HG02763 (cell line): ENCODE measurements at regions not wholly inside any gene's neighbourhood (a gene's known extent, or its start where the extent isn't known, plus 50 kb on each side); places are given as distances from the start of the nearest gene placed in this dataset.

Source experiments
- ATAC-seq: cut with Tn5 transposase; IDR thresholded peaks from one replicate; pipeline ENCODE4 v1.9.1; 2021; ENCODE audit warnings: mild to moderate bottlenecking, moderate library complexity; ENCODE audit not compliant: unreplicated experiment

DNA sequence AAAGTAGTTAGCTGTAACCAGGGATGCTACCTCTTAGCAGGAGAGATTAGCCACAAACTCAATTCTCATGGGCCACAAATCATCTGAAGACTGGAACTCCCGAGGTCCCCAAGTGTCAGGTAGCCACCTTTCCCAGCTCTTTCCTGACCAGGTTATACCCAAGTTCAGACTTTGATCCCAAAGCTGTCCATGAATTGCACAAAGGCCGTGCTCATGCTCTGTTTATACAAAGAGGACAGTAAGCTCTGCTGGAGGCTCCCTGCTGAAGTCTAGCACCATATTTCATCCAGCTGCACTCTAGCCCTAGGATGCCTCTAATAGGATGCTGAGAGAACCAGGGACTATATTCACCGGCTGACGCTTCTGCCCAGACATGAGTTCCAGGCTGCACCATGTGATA is 271.0 kb upstream of the ADAMTSL1 start:
- ATAC-seq = no peak

DNA sequence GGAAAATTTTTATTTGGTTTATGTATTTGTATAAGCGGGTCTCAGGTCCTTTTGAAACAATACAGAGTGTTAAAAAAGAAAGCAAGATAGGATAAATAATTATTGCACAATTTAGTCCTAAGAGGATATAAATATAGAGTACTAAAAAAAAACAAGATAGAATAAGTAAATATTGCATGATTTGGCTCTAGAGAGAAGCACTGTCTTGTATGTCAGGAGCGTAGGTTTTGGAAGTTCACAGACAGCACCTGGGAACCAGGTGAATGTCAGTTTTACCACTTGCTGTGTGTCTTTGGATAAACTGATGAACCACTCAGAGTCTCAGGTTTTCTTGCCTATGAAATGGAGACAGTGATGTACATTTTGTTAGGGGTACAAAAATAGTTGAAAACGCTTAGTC is 266.2 kb upstream of the ADAMTSL1 start:
- ATAC-seq = no peak

DNA sequence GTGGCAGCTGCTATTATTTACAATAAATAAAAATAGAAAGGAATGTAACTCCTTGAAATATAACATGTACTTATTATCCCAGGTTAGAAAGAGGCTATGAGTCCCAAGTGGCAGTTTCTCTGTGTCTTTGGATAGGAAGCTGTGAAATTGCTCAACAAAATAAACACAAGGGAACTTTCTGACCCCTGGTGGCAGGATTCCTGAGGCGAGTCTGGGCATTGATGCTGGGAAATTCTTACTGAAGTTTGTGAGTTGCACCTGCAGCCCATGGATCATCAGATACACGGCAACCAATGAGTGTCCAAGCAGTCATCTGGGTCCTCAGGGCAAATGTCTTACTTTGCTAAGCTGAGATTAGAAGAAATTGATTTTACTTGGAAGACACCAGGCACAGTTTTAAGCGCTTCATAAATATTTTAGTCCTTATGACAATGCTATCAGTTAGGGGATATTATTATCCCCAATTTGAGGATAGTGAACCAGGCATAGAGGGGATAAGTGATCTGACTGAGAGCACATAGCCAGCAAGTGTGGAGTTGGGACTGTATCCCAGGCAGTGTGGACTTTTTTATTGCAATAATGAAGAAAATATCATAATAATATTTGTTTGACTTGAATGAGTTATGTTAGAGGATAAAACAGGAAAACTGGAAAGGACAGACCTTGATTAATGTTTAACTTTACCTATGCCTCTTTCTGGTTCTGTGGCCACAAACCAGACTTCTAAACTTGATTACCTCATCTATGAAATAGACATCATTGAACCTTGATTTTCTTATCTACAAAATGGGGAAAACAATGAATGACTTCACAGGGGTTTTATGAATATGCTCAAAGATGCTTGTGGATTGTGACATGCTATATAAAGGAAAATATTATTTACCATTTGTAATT is 265.5 kb upstream of the ADAMTSL1 start:
- ATAC-seq = no peak

DNA sequence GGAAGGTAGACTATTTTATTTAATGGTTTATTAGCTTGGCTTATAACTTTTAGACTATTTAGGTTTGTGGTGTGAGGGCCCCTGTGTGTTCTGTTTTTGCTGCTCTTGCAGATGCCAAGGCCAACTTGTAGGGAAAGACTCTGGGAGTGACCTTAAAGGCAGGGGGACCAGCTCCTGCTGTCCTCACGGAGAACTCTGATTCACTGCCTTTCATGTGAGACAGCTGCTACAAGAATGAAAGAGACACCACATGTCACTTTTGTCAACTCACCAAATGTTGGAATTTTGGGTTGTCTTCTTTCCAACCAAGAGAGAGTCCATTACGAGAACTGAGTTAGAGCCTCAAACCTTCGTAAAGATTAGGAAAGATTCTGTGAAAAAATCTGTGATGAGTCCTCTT is 258.3 kb upstream of the ADAMTSL1 start:
- no peak for ATAC-seq

DNA sequence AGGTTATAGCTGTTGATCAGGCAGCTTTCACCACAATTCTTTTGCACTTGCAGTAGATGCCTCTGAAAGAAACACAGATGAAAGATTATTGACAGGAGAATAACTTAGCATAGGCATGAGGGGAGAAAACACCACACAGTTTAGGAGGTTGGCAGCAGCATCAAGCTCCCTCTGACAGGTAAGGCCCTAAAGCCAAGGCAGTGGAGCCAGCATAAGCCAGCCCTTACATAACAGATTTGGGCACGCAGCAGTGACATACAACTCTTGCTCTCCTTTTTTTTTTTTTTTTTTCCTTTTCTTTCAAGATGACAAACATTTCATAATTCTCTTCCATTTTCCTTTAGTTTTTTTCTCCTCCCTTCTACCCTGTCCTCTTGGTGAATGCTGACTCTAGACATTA is 257.6 kb upstream of the ADAMTSL1 start:
- no peak for ATAC-seq

DNA sequence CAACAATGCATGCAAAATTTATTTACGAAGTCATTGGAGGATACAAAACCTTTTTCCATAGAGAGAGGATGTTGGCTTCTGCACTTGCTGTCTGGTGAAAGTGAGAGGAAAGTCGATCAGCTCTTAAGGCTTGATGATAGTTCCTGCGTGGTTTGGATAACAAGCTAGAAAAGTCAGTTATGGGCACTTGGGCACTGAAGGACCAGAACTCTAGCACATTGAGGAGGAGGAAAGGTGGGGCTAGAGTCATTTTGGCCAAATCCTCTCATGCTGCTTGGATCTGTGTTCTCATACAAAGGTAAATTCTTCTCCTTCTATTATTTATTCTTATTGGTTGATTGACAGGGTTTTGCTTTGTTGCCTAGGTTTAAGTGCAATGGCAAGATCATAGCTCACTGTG is 245.9 kb upstream of the ADAMTSL1 start:
- ATAC-seq = no peak

DNA sequence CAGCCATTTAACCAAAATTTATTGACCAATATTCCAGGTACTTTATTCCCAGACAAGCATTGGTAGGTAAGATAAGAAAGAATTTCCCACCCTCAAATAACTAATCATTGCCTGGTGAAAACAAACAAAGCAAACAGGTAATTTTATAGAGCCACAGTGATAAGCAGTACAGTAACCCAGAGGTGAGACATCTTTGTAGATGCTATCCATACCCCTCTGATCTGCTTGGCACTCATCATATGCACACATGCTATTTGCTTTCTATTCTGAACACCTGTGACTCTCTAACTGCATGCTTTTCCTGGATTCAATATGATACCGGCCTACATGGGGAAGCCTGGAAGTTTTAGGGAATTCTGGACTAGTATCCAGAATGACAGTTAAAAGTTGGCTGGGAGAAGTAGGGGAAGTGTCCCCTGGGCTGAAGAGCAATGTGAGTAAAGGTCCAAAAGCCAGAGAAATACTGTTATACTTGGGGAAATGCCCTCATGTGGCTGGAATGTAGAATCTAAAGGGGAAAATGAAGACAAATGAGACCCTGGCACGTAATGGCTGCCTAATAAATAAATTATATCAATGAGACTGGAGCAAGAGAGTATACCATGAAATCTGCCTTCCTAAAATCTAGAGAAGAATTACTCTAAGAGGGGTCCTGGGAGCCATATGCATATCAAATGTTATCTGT is 243.8 kb upstream of the ADAMTSL1 start:
- no peak for ATAC-seq

DNA sequence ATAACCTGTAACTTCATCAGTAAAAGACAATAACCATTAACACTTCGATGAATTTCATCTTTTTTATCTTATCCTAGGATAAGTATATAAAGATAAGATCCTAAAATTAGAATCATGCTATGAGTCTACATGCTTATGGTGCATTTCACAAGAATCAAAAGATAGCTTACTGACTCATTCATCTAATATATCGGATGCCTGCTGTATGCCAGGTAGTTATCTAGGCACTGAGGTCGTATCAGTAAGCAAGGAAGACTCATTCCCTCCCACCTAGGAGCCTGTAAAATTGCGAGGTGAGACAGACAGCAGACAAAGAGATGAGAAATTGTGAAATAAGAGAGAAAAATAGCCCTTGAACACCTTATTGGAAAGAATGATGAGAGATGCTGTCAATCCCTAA is 240.6 kb upstream of the ADAMTSL1 start:
- ATAC-seq = no peak

DNA sequence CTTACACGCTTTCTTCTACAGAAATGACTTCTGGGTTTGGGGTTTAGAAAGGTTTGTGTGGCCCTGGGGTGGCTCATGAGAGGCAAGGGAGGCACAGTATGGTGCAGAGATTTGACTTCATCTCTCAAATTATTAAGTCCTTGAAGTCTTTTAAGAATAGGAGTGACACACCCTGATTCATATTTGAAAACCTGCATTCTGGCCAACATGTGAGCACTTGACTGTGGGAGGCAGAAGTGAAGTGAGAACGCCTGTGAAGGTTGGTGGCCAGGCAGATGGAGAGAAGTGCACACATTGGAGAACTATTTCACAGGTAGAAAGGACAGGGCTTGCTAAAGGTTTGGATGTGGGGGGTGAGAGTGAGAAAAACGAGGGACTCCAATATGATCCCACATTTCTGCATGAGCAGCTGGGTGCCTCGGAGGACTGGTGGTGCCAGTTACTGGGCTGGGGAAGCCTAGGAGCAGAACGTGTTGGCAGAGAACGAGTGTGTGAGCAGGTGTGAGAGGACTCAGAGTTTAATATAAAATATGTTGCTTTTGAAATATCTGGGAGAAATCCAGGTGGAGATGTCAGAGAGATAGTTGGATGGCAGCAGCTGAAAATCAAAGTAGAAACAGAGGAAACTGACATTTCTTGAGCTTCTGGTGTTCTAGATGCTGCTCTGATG is 240.0 kb upstream of the ADAMTSL1 start:
- no peak for ATAC-seq

DNA sequence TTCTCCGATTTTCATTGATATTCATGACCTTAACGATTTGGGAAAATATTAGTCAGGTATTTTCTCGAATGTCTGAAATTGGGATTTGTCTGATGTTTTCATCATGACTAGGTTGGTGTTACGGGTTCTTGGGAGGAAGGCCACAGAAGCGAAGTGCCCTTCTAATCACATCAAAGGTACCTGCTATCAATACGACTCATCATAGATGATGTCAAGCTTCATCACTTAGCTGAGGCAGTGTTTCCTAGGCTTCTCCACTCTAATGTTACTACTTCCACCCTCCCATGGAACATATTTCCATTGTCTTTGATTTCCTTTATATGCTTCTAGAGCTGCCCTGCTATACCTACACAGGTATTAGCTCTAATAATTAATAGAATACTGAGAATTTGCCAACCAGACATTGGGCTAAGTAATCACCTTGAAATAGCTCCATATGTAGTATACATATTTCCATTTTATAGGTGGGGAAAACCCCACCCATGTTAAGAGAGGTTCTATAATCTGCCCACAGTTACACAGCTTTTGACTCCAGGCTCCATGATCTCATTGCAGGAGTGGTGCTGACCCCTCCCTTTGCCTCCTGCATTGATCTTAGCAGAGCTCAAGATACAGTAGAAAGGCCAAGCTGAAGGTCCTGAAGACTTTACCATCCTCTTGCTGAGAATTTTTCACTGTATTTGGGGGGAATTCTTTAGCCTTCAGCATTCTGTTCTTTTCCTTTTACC is 238.6 kb upstream of the ADAMTSL1 start:
- no peak for ATAC-seq

DNA sequence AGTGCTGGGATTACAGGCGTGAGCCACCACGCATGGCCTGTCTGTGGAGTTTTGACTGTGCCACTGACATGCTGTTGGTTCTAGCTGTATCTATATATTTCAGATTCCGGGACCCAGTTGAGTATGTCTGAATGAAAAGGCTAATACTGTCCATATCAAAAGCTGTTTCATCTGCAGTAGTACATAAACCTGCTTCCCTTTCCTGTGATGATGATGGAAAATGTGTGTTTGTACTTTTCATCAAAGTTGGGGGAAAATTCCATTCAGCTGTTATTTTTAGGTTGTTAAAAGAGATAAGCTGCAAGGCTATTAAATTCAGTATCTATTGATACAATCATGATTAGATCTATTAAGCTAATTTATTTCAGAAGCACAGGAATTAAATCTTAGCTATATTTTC is 237.6 kb upstream of the ADAMTSL1 start:
- no peak for ATAC-seq

DNA sequence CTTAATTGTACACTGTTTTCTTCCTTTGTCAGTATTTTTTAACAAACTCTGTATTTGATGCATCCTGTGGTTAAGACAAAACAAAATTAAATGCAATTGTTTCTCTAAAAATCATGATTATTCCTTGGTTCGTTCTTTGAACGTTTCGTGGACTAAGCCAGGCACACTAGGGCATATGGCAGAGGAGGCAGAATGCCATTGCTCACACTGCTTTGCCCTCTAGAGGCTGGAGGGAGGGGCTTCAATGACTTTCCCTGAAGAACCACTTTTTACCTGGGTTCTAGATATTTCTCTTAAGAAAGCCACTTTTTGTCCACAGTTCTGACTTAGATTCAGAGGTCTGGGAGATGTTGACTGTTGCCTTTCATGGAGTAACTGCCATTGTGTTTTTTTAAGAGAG is 236.2 kb upstream of the ADAMTSL1 start:
- no peak for ATAC-seq

DNA sequence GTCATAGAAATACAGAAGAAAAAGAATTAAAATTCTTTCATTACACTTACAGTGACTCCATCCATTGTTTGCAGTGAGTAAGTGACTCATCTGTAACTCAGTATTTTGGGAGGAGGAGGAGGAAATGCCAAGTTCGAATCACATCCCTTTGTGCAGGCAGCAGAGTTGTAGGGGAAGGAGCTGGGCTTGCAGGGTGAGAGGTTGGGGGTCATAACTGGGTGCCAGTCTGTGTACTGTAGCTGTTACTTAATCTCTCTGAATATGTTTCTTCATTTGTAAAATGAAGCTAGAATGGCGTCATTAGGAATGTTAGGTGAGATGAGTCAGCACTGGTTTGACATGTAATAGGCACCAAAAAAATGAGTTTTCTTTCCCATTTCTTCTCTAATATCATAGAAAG is 235.7 kb upstream of the ADAMTSL1 start:
- no peak for ATAC-seq

DNA sequence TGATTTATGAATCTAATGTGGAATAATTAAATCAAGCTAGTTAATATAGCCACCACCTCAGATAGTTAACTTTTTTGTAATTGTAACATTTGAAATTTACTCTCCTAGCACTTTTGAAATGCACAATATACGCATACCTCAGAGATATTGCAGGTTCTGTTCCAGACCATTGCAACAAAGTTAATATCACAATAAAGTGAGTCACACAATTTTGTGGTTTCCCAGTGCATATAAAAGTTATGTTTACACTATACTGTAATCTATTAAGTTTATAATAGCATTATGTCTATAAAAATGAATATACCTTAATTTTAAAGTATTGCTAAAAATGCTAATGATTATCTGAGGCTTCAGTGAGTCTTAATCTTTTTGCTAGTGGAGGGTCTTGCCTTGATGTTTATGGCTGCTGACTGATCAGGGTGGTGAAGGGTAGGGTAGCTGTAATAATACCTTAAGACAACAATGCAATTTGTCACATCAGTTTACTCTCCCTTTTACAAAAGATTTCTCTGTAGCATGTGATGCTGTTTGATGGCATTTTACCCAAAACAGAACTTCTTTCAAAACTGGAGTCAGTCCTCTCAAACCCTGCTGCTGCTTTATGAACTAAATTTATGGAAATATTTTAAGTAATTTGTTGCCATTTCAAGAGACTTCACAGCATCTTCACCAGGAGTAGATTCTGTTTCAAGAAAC is 235.1 kb upstream of the ADAMTSL1 start:
- ATAC-seq = no peak

DNA sequence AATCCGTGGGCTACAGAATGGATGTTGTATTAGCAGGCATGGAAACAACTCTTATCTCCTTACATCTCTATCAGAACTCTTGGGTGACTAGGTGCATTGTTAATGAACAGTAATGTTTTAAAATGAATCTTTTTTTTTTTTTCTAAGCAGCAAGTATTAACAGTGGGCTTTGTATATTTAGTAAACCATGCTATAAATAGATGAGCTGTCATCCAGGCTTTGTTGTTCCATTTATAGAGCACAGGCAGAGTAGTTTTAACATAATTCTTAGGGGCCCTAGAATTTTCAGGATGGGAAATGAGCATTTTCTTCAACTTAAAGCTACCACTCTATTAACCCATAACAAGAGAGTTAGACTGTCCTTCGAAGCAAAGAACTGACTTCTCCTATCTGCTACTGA is 233.7 kb upstream of the ADAMTSL1 start:
- ATAC-seq = no peak

DNA sequence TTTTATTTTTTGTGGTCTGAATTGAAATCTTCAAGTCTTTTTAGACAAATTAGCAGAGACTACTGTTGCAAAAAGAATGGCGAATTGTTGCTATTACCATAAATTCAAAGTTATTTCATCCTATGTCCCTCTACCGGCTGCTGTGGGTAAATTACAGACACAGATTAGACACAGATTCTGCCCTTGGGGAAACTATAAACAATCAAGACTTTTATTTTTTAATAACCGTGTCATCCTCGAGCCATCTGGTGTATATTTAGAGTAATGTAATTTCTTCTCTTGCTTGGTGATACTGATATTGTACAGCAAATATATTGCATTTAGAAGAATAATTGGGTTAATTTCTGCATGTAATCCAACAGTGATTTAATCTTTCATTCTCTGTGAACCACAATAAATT is 228.0 kb upstream of the ADAMTSL1 start:
- ATAC-seq = no peak

DNA sequence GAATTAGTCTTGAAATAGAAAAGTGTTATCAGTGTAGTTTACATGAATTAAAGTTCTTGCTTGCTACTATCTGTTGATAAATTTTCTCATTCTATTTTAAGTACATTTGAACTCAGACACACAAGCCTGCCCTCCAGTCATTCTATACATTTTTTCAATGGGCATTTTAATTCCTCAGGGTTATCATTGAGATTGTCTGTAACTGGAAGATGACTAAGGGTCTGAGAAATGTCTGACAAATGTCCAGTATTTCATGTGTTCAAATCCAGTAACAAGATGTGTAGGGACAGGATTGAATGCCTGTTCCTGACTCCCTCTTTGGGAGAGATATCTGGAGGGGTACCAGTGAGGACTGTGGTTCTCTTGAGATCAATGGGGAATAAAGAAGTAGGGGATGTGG is 223.9 kb upstream of the ADAMTSL1 start:
- no peak for ATAC-seq

DNA sequence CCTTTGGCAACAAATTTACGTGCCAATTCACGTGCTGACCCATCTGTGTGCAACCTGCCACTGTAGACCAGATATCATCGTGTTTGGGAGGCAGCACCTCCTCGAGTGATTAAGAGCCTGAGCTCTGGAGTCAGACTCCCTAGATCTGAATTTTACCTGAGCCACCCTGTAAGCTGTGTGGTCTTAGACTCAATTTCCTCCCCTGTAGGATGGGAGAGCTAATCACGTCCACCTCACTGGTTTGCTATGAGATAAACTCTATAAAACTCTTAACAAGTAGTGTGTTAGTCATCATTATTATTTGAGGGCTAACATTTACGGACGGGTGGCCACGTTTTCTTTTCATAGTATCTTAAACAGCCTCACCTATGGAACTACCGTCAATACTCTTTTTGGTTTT is 220.0 kb upstream of the ADAMTSL1 start:
- no peak for ATAC-seq

DNA sequence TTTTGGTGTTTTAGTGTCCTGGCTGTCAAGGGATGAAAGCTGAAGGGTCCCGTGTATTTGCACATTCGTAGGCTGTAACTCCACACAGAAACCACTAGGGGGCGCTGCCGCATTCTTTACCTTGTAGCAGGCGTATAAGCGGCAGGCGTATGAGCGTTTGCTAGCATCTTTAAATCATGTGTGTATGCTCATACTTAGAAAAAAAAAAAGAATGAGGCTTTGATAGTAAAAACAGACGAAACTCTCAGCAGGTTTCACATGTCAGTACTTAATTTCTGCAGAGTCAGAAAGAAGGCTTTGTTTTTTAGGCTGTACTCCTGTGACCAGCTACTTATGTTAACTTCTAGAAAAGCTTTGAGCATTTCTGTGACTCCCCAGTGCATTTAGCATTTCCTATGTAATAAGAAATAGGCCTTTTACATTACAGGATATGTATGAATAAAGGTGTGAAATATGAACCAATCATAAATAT is 218.8 kb upstream of the ADAMTSL1 start:
- ATAC-seq = peak; percentile 85

DNA sequence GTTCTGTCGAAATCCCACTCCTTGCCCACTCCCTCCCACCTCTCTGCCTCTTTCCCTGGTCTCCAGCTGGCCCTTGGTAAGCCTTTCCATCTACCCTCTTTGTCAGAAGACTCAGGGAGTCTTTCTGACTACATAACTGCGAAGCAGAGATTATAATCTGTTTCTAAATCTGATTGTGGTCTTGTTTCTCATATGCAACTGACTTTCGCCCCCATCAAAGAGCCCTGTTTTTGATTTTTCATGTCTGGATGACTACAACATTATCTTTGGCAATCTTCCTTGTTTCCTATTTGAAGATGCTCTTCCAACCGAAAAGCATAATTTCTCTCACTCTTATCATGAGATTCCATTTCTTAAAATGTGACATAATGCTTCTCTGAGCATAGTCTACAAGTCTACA is 218.2 kb upstream of the ADAMTSL1 start:
- no peak for ATAC-seq

DNA sequence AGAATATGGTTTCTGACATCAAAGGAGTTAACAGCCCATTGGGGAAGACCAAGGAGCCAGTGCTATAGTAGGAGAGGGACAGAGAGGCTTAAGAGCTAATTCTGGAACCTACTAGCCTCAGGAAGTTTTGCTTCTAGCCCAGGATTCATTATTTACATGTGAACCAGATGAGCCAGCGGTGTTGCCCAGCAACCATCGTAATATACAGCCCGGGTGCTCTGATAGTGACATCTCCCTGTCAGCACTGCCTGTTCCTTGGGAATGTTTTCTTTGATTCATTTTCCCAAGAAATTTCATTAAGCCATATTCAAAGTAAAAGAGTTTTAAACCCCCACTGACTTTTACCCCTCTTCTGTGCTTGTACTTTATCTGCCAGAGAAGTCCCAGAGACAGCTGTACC is 217.4 kb upstream of the ADAMTSL1 start:
- ATAC-seq = no peak
